Caco-2 (cell line): ENCODE measurements at regions not wholly inside any gene's neighbourhood (a gene's known extent, or its start where the extent isn't known, plus 50 kb on each side); places are given as distances from the start of the nearest gene placed in this dataset.

Experiments
- BruUV-seq: library from RNA; stranded (reverse); fragments of 400-500 nt; replicated peaks from 2 replicates; lab custom pipeline; 2021; lab: Mats Ljungman, UMichigan
- CTCF ChIA-PET: fragments of 300-600 bp; sonication (Branson Sonifier 250); formaldehyde crosslinking; loops from one replicate; lab custom pipeline; 2022; ENCODE audit warnings: antibody characterized with exemption; lab: Charles Lee
- POLR2A ChIA-PET: fragments of 300-600 bp; sonication (Branson Sonifier 250); formaldehyde crosslinking; loops from one replicate; lab custom pipeline; 2022; ENCODE audit warnings: antibody characterized with exemption; lab: Charles Lee
- DNase-seq, 2 experiments: peaks; one replicate each; pipeline versions ENCODE4 v3.0.0 to v3.0.0-alpha.2; 2020 to 2022
- H3K27me3 ChIP-seq: replicated peaks from 2 replicates; pipeline ENCODE4 v1.6.0; 2011; ENCODE audit warnings: low read length; ENCODE audit not compliant: control insufficient read depth, insufficient read depth
- H3K36me3 ChIP-seq: 2 replicates; pipeline ENCODE4 v1.5.1; 2011; ENCODE audit warnings: low read length; ENCODE audit not compliant: control insufficient read depth, insufficient read depth
- H3K4me1 ChIP-seq: fragments of 250-450 bp; sonication (Bioruptor Pico); 2 replicates; pipeline ENCODE4 v1.5.1; 2020; ENCODE audit warnings: mild to moderate bottlenecking
- H3K4me3 ChIP-seq: 2 replicates; pipeline ENCODE4 v1.5.1; 2011; ENCODE audit warnings: low read depth, mild to moderate bottlenecking, control low read depth, low read length
- H3K9me3 ChIP-seq: fragments of 250-450 bp; sonication (Bioruptor Pico); 2 replicates; pipeline ENCODE4 v1.5.1; 2020; ENCODE audit warnings: mild to moderate bottlenecking, moderate library complexity
- H3K27ac Mint-ChIP-seq: one replicate; pipeline ENCODE4 v1.8.0; 2022; ENCODE audit warnings: mixed read lengths; ENCODE audit not compliant: unreplicated experiment
- H3K27me3 Mint-ChIP-seq: one replicate; pipeline ENCODE4 v1.8.0; 2022; ENCODE audit warnings: mixed read lengths; ENCODE audit not compliant: insufficient read depth, unreplicated experiment
- H3K36me3 Mint-ChIP-seq: one replicate; pipeline ENCODE4 v1.8.0; 2022; ENCODE audit warnings: mild to moderate bottlenecking, mixed read lengths; ENCODE audit not compliant: insufficient read depth, unreplicated experiment
- H3K4me1 Mint-ChIP-seq: one replicate; pipeline ENCODE4 v1.8.0; 2022; ENCODE audit warnings: low read depth, mixed read lengths; ENCODE audit not compliant: unreplicated experiment
- H3K4me3 Mint-ChIP-seq: one replicate; pipeline ENCODE4 v1.8.0; 2022; ENCODE audit warnings: mild to moderate bottlenecking, moderate library complexity, mixed read lengths; ENCODE audit not compliant: unreplicated experiment
- H3K9me3 Mint-ChIP-seq: one replicate; pipeline ENCODE4 v1.8.0; 2022; ENCODE audit warnings: mixed read lengths; ENCODE audit not compliant: unreplicated experiment
- CTCF ChIP-seq, 2 experiments: fragments of 200-600 bp in 1 of 2; IDR thresholded peaks; 1 replicate in 1 of 2; 2 replicates in 1 of 2; pipeline versions ENCODE4 v1.5.1 to v1.8.0; 2011 to 2022; ENCODE audit warnings: antibody characterized with exemption in 1 of 2, control low read depth in 1 of 2, inconsistent platforms in 1 of 2, low read depth in 1 of 2, low read length in 1 of 2, mild to moderate bottlenecking in 1 of 2, moderate library complexity in 1 of 2; ENCODE audit not compliant: insufficient read depth in 1 of 2, severe bottlenecking in 1 of 2, unreplicated experiment in 1 of 2
- intact Hi-C: fragments of 100-400 bp; cut with micrococcal nuclease; formaldehyde crosslinking; loops from one replicate; pipeline ENCODE4 v1.10.0; 2022; ENCODE audit not compliant: unreplicated experiment

- H3K4me3 Mint-ChIP-seq, result no peak overlapping the region
- CTCF ChIA-PET, result no interaction called here
These were observed 123.5 kb upstream of the NDP start for GRCh38 chrX:44096666-44097065.

GRCh38 chrX:44094821-44095530 lies 121.8 kb upstream of the NDP start:
- no peak overlapping the region for H3K27ac Mint-ChIP-seq
- POLR2A ChIA-PET, result no interaction called here
- intact Hi-C loops, result no loop called here

More at GRCh38 chrX:44096666-44097065, 123.5 kb upstream of the NDP start:
- Mint-ChIP-seq H3K27me3 (no peaks in the 10 kb centered on the region), H3K36me3 (peaks cover 4% of the 10 kb centered on the region), H3K27ac (no peak overlapping the region), H3K4me1 (no peaks in the 10 kb centered on the region), H3K9me3 (no peaks in the 10 kb centered on the region)
- Histone ChIP-seq H3K4me1 (0 out of 2 replicates have a peak, but pooled peaks cover 9% of the 10 kb centered on the region), H3K4me3 (no peak overlapping the region), H3K9me3 (no peaks in the 10 kb centered on the region), H3K36me3 (no peaks in the 10 kb centered on the region), H3K27me3 (no peaks in the 10 kb centered on the region)
- intact Hi-C loops, result no loop called here
- DNase-seq, result no peak
- no TSS peak for BruUV-seq
- POLR2A ChIA-PET, result no interaction called here
- TF ChIP-seq CTCF (IDR thresholded peaks at IDR 0.05; ENCODE audit: insufficient read depth in 1 of 2, low read depth in 1 of 2, low read length in 1 of 2, severe bottlenecking in 1 of 2, unreplicated experiment in 1 of 2), result no peak

DNA sequence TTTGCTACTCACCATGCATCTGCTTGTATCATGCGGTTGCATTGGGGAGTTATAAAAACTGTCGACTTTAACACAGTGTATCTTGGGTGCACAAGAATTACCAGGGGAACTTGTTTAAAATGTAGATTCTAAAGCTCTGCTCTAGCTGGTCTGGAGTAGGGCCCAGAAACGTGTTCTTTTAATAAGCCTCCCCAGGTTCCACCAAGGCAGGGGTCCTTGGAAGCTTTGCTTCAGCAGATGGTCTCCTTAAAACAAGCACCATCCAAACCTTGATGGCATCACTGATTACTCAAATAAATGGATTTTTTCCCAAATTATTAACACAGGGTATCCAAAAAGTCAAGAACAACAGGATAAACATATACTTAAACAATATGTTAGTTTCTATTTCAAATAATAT lies 120.2 kb upstream of the NDP start:
- no peaks in the 10 kb centered on the region for H3K9me3 Mint-ChIP-seq
- H3K4me1 Mint-ChIP-seq, result no peaks in the 10 kb centered on the region
- Histone ChIP-seq H3K4me1 (0 out of 2 replicates have a peak, but pooled peaks cover 9% of the 10 kb centered on the region), H3K9me3 (no peaks in the 10 kb centered on the region), H3K4me3 (no peak overlapping the region), H3K36me3 (no peaks in the 10 kb centered on the region), H3K27me3 (no peaks in the 10 kb centered on the region)
- no peak for TF ChIP-seq CTCF (IDR thresholded peaks at IDR 0.05; ENCODE audit: insufficient read depth in 1 of 2, low read depth in 1 of 2, low read length in 1 of 2, severe bottlenecking in 1 of 2, unreplicated experiment in 1 of 2)
- H3K4me3 Mint-ChIP-seq, result no peak overlapping the region
- no TSS peak for BruUV-seq
- intact Hi-C loops, result no loop called here
- no peaks in the 10 kb centered on the region for H3K27me3 Mint-ChIP-seq
- H3K27ac Mint-ChIP-seq, result no peak overlapping the region
- POLR2A ChIA-PET, result no interaction called here
- no peaks in the 10 kb centered on the region for H3K36me3 Mint-ChIP-seq
- CTCF ChIA-PET, result no interaction called here
- DNase-seq, result no peak

More at GRCh38 chrX:44094821-44095530, 121.8 kb upstream of the NDP start:
- H3K4me3 ChIP-seq, result no peak overlapping the region
- DNase-seq, result no peak
- Mint-ChIP-seq H3K36me3 (no peaks in the 10 kb centered on the region), H3K9me3 (no peaks in the 10 kb centered on the region), H3K4me3 (no peak overlapping the region), H3K27me3 (no peaks in the 10 kb centered on the region), H3K4me1 (no peaks in the 10 kb centered on the region)
- 0 out of 2 replicates have a peak, but pooled peaks cover 9% of the 10 kb centered on the region for H3K4me1 ChIP-seq
- no peaks in the 10 kb centered on the region for H3K36me3 ChIP-seq
- BruUV-seq, result no TSS peak
- TF ChIP-seq CTCF (IDR thresholded peaks at IDR 0.05; ENCODE audit: insufficient read depth in 1 of 2, low read depth in 1 of 2, low read length in 1 of 2, severe bottlenecking in 1 of 2, unreplicated experiment in 1 of 2), result no peak
- no peaks in the 10 kb centered on the region for H3K27me3 ChIP-seq
- H3K9me3 ChIP-seq, result no peaks in the 10 kb centered on the region
- CTCF ChIA-PET, result no interaction called here
